ENCODE measurements at regions not wholly inside any gene's neighbourhood (a gene's known extent, or its start where the extent isn't known, plus 50 kb on each side); places are given as distances from the start of the nearest gene placed in this dataset.

- TF ChIP-seq CTCF (IDR thresholded peaks at IDR 0.05 in 2 of 3, conservative IDR thresholded peaks at IDR 0.05 in 1 of 3; ENCODE audit: insufficient read depth in 2 of 3, low read depth in 1 of 3, low read length in 3 of 3), result no peak
- TF ChIP-seq TEAD2 (tag; IDR thresholded peaks at IDR 0.05), result no peak
- no peak for TF ChIP-seq HLTF (IDR thresholded peaks at IDR 0.05)
- no peak for TF ChIP-seq RBM25 (IDR thresholded peaks at IDR 0.05; ENCODE audit: low read depth, low read length, severe bottlenecking)
- TF ChIP-seq ELK1 (CRISPR knock-in tag; IDR thresholded peaks at IDR 0.05), result no peak
- no peak for TF ChIP-seq ZFX (CRISPR knock-in tag; IDR thresholded peaks at IDR 0.05)
Measured at GRCh38 chr3:80451393-80451792, 683.6 kb upstream of the ROBO1 start.

Data from K562 (cell line).